HUES48 (cell line): ENCODE measurements at regions not wholly inside any gene's neighbourhood (a gene's known extent, or its start where the extent isn't known, plus 50 kb on each side); places are given as distances from the start of the nearest gene placed in this dataset.

Experiments
- H3K27ac ChIP-seq: one replicate; pipeline ENCODE4 v1.7.0; 2013; ENCODE audit warnings: low read depth, low read length, inconsistent platforms
- H3K27me3 ChIP-seq: 2 replicates; pipeline ENCODE4 v1.6.1; 2013; ENCODE audit warnings: mild to moderate bottlenecking, low read length; ENCODE audit not compliant: control insufficient read depth, insufficient read depth
- H3K36me3 ChIP-seq: 2 replicates; pipeline ENCODE4 v1.6.1; 2013; ENCODE audit warnings: low read length; ENCODE audit not compliant: control insufficient read depth, insufficient read depth
- H3K4me1 ChIP-seq: 2 replicates; pipeline ENCODE4 v1.6.1; 2013; ENCODE audit warnings: mild to moderate bottlenecking, low read length; ENCODE audit not compliant: control insufficient read depth, insufficient read depth
- H3K4me3 ChIP-seq: 2 replicates; pipeline ENCODE4 v1.5.1; 2013; ENCODE audit warnings: mild to moderate bottlenecking, low read depth, low read length
- H3K9ac ChIP-seq: 2 replicates; pipeline ENCODE4 v1.6.1; 2013; ENCODE audit warnings: mild to moderate bottlenecking, low read depth, low read length, moderate library complexity
- H3K9me3 ChIP-seq: 2 replicates; pipeline ENCODE4 v1.6.1; 2013; ENCODE audit warnings: low read length; ENCODE audit not compliant: control insufficient read depth, insufficient read depth

DNA sequence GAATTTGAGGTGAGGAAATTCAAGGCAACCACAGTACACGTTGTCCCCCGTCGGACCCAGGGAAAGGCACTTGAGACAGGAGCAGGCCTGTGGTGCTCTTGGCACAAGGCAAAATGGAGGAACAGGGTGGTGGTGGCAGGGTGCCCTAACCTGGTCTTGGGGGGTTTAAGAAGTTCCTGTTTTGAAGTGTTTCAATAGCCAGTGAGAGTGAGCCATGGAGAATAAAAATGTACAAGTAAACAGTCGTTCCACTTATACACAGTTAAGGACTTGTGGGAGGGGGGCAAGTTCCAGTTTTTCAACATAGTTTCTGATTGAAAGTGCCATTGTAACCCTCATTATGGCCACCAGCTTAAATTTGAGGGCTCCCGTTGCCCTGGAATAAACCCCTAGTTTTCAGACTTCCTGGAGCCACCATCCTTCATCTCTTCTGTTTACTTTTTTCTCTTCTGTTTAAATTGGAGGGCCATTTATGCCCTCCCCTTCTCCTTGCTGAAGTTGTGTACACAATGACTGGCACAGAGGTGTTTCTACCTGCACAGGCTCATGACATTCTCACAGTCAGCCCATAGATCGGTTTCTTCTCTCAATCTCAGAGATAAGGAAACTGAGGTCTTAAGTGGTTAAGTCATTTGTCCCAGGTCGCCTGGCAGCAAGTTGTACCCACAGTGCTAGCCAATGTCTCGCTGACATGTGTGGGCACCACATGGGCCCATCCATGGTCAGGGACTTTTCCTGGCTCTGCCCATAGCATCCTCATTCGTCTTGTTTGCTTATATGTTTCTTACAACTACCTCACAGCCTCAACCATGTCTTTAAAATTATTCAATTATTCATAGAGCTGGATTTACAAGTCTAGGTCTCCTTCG, 66.0 kb upstream of the ST3GAL5 start:
- Histone ChIP-seq H3K4me1 (peaks cover 12% of the 10 kb centered on the region), H3K9ac (no peak overlapping the region), H3K4me3 (no peak overlapping the region), H3K36me3 (no peaks in the 10 kb centered on the region), H3K27me3 (no peaks in the 10 kb centered on the region), H3K27ac (no peak overlapping the region), H3K9me3 (no peaks in the 10 kb centered on the region)

DNA sequence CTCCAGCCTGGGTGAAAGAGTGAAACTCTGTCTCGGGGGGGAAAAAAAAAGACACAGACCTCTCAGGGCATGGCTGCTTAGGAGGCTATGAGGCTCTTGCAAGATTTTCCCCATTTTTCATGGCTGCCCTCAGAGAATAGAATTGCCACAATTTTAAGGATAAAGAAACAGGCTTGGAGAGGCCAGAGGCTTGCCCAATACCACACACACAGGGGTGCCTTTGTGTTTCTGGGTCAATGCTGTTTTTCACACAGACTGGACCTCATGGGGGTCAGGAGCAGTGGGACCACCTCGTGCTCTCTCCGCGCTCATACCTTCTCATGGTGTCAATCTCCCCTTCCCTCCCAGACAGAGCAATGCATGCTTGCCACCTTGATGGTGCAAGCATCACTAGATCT, 65.4 kb upstream of the ST3GAL5 start:
- no peaks in the 10 kb centered on the region for H3K27me3 ChIP-seq
- H3K4me3 ChIP-seq, result no peak overlapping the region
- H3K27ac ChIP-seq, result no peak overlapping the region
- peaks cover 12% of the 10 kb centered on the region for H3K4me1 ChIP-seq
- no peaks in the 10 kb centered on the region for H3K9me3 ChIP-seq
- no peak overlapping the region for H3K9ac ChIP-seq
- no peaks in the 10 kb centered on the region for H3K36me3 ChIP-seq

DNA sequence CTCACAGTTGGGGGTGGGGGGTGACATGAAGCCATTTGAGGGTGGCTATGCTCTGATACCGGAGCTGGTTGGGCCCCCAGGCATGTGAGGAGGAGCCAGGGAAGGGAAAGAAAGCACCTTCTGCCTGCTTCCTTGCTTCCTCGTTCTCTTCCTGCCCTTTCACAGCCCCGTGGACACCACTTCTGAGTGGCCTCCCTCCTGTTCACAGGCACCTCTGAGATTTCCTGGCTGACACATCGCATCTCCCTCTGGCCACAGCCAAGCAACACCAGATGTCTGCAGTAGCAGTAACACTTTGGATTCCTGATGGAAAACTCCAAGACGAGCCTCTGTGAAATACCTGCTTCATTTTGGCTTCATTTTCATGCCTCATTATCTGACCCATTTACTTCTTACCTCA, 64.7 kb upstream of the ST3GAL5 start:
- Histone ChIP-seq H3K36me3 (no peaks in the 10 kb centered on the region), H3K9me3 (no peaks in the 10 kb centered on the region), H3K4me3 (no peak overlapping the region), H3K9ac (no peak overlapping the region), H3K27me3 (no peaks in the 10 kb centered on the region), H3K27ac (no peak overlapping the region), H3K4me1 (peaks cover 12% of the 10 kb centered on the region)

DNA sequence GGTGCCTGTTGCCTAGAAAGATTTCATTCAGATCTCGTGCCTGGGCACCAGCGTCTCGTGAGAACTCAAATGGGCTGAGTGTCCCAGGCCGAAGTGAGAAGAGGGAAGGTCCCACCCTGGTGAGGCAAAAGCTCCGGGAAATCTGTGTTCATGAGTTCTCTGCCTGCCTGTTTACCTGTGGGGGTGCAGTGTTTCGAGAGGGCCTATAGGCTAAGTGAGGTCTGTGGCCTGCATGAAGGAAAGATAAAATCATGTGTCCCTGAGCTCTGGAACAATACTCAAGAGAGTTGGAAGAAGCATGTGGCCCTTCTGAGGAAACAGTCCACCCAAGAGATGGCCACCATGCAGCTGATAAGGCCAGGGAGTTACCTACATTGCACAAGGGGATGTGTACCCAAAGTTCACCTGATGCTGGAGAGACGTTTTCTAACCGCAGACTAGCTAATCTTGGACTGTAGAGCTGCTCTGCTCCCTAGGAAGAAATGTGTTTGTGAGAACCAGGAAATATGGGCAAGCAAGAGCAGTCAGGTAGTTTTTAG, 63.5 kb upstream of the ST3GAL5 start:
- Histone ChIP-seq H3K9ac (no peak overlapping the region), H3K4me1 (peaks cover 10% of the 10 kb centered on the region), H3K4me3 (no peak overlapping the region), H3K9me3 (peaks cover 7% of the 10 kb centered on the region; the same call in 1 of the 2 replicates), H3K27me3 (no peaks in the 10 kb centered on the region), H3K27ac (no peak overlapping the region), H3K36me3 (no peaks in the 10 kb centered on the region)

DNA sequence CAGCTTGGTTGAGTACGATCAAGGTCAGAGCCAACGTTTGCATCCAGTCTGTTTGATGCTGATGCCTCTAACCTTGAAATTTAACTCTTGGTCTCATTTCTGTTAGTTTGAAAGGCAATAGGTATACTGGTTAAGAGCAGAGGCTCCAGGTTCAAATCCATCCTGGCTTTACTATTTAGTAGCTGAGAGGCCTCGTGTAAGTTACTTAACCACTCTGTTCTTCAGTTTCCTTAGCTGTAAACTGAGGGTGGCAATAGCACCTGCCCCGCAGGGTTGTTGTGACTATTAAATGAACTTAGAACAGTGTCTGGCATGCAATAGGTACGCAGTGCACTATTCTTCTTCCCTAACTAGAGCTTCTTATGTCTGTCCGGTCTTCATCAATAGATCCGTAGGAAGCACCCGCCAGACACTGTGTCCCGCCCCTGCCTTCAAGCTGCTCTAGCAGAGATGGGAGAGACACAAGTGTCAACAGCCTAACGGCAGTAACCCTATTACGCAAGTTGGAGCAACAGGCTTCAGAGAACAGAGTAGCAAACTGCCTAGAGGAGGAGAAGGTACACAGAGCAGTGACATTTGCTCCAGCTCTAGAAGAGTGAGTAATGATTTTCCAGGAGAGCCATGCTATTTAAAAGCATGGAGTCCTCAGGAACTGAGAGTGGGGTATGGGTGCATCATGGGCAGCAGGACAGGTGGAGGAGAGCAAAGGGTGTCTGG, 62.7 kb upstream of the ST3GAL5 start:
- Histone ChIP-seq H3K4me1 (peaks cover 3% of the 10 kb centered on the region), H3K9ac (no peak overlapping the region), H3K36me3 (no peaks in the 10 kb centered on the region)

DNA sequence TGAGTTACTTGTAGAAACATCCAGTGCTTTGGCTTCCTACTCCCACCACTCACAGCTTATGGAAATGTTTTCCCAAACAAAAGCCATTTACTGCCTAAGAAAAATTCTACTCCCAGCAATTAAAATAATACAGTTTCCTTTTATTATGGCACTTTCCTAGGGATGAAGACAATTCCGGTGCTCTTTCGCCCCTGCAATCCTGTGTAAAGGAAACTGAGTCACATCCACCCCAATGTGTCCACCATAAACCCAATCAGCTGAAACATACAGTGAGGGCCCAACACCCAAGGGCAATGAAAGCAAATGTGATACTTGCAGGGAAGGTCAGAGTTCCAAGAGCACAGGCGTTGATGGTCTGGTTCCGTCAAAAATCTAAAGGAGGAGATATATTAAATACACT, 62.0 kb upstream of the ST3GAL5 start:
- Histone ChIP-seq H3K4me1 (no peaks in the 10 kb centered on the region), H3K9ac (no peak overlapping the region), H3K36me3 (no peaks in the 10 kb centered on the region), H3K4me3 (no peak overlapping the region), H3K27ac (no peak overlapping the region), H3K9me3 (peaks cover 7% of the 10 kb centered on the region; the same call in 1 of the 2 replicates), H3K27me3 (no peaks in the 10 kb centered on the region)

More for the DNA sequence above, 62.7 kb upstream of the ST3GAL5 start:
- peaks cover 7% of the 10 kb centered on the region; the same call in 1 of the 2 replicates for H3K9me3 ChIP-seq
- H3K4me3 ChIP-seq, result no peak overlapping the region
- H3K27me3 ChIP-seq, result no peaks in the 10 kb centered on the region
- no peak overlapping the region for H3K27ac ChIP-seq

DNA sequence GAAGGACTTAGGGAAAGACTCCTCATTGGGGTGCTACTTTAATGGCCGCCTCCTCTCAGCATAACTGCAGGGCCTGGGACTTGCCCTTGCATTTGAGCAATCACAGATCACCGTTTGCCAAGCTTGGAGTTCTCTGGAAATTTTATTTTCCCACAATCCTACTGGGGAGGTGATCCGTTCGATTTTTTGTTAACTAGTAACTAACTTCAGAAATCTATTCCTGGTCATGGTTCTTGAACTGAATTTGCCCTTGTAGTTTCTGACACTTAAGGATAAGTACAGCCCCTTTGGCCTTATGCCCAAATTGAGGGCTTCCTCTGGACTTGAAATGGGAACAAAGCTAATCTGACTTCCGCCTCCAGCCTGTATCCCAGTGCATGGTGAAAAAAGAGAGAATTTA, 60.5 kb upstream of the ST3GAL5 start:
- H3K27ac ChIP-seq, result no peak overlapping the region

DNA sequence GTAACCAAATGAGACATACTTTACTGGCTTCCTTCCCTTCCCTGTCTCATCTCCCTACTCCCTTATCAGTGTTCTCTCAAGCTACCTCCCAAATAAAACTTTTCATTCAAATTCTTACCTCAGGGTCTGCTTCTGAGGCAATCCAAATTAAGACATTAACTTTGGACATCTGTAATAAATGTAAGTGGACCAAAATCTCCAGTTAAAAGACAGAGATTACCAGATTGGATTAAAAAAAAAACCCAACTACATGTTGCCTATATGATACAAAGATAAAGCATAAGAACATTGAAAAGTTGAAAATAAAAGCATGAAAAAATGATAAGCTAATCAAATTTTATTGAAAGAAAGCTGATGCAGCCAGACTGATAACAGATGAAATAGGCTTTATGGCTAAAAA, 58.8 kb upstream of the ST3GAL5 start:
- Histone ChIP-seq H3K4me1 (no peaks in the 10 kb centered on the region), H3K36me3 (no peaks in the 10 kb centered on the region), H3K9ac (no peak overlapping the region), H3K9me3 (peaks cover 8% of the 10 kb centered on the region; the same call in 1 of the 2 replicates), H3K27ac (no peak overlapping the region), H3K27me3 (no peaks in the 10 kb centered on the region), H3K4me3 (no peak overlapping the region)

More for the DNA sequence above, 60.5 kb upstream of the ST3GAL5 start:
- Histone ChIP-seq H3K9me3 (peaks cover 7% of the 10 kb centered on the region; the same call in 1 of the 2 replicates), H3K9ac (no peak overlapping the region), H3K36me3 (no peaks in the 10 kb centered on the region), H3K27me3 (no peaks in the 10 kb centered on the region), H3K4me3 (no peak overlapping the region), H3K4me1 (no peaks in the 10 kb centered on the region)

DNA sequence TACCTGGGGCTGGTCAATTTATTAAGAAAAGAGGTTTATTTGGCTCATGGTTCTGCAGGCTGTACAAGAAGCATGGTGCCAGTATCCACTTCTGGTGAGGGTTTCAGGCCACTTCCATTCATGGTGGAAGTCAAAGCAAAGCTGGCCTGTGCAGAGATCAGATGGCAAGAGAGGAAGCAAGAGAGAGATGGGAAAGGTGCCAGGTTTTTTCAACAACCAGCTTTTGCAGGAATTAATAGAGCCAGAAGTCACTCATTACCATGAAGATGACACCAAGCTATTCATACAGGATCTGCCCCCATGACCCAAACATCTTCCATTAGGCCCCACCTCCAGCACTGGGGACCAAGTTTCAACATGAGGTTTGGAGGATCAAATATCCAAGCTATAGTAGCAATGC, 56.8 kb upstream of the ST3GAL5 start:
- H3K4me1 ChIP-seq, result no peaks in the 10 kb centered on the region
- peaks cover 25% of the 10 kb centered on the region for H3K9me3 ChIP-seq
- H3K4me3 ChIP-seq, result no peak overlapping the region
- no peaks in the 10 kb centered on the region for H3K27me3 ChIP-seq
- H3K9ac ChIP-seq, result no peak overlapping the region
- H3K36me3 ChIP-seq, result no peaks in the 10 kb centered on the region
- no peak overlapping the region for H3K27ac ChIP-seq

DNA sequence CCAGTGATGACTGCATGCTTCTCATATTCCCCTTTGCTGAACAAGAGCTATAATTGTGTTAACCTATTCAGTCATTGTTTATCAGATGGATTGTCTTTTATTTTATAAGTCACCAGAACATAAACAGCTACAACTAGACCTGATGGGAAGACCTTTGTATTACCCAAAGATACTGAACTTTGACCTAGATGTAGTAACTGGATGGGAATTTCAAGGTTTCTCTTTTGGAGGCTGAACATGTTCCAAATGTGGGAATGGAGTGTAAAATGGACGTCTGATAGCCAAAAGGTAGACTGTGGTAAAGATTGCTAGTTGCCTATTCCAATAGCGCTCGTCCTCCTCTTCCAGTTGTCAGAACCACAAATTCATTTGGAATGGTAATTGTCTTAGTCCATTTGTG, 56.4 kb upstream of the ST3GAL5 start:
- no peak overlapping the region for H3K4me3 ChIP-seq
- no peak overlapping the region for H3K9ac ChIP-seq
- peaks cover 25% of the 10 kb centered on the region for H3K9me3 ChIP-seq
- H3K4me1 ChIP-seq, result no peaks in the 10 kb centered on the region
- H3K27ac ChIP-seq, result no peak overlapping the region
- no peaks in the 10 kb centered on the region for H3K27me3 ChIP-seq
- H3K36me3 ChIP-seq, result no peaks in the 10 kb centered on the region
